ENCODE measurements at regions not wholly inside any gene's neighbourhood (a gene's known extent, or its start where the extent isn't known, plus 50 kb on each side); places are given as distances from the start of the nearest gene placed in this dataset.

DNA sequence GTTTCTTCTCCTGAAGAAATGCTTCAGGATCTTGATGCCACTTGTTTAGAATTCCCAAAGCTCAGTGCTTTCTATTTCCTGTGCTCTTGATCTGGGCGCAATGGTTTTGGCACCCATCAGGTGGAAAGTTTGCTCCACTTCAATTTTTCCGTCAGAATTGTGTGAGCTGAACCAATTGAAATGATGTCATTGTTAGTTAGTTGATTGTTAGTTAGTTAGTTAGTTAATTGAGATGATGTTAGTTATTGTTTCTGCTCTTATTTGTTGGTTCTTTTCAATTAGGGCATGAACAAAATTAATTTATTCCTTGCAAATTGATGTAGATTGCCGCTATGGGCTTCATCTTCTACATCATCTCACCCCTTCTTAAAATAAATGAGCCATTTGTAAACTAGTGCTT lies 252.6 kb downstream of the BAMBI start:
- TF ChIP-seq JUND (IDR thresholded peaks at IDR 0.05): no peak
- TF ChIP-seq, protein P1, sequence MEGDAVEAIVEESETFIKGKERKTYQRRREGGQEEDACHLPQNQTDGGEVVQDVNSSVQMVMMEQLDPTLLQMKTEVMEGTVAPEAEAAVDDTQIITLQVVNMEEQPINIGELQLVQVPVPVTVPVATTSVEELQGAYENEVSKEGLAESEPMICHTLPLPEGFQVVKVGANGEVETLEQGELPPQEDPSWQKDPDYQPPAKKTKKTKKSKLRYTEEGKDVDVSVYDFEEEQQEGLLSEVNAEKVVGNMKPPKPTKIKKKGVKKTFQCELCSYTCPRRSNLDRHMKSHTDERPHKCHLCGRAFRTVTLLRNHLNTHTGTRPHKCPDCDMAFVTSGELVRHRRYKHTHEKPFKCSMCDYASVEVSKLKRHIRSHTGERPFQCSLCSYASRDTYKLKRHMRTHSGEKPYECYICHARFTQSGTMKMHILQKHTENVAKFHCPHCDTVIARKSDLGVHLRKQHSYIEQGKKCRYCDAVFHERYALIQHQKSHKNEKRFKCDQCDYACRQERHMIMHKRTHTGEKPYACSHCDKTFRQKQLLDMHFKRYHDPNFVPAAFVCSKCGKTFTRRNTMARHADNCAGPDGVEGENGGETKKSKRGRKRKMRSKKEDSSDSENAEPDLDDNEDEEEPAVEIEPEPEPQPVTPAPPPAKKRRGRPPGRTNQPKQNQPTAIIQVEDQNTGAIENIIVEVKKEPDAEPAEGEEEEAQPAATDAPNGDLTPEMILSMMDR (IDR thresholded peaks at IDR 0.05; ENCODE audit: low read depth, low read length, missing input control): no peak
- TF ChIP-seq, protein P2, sequence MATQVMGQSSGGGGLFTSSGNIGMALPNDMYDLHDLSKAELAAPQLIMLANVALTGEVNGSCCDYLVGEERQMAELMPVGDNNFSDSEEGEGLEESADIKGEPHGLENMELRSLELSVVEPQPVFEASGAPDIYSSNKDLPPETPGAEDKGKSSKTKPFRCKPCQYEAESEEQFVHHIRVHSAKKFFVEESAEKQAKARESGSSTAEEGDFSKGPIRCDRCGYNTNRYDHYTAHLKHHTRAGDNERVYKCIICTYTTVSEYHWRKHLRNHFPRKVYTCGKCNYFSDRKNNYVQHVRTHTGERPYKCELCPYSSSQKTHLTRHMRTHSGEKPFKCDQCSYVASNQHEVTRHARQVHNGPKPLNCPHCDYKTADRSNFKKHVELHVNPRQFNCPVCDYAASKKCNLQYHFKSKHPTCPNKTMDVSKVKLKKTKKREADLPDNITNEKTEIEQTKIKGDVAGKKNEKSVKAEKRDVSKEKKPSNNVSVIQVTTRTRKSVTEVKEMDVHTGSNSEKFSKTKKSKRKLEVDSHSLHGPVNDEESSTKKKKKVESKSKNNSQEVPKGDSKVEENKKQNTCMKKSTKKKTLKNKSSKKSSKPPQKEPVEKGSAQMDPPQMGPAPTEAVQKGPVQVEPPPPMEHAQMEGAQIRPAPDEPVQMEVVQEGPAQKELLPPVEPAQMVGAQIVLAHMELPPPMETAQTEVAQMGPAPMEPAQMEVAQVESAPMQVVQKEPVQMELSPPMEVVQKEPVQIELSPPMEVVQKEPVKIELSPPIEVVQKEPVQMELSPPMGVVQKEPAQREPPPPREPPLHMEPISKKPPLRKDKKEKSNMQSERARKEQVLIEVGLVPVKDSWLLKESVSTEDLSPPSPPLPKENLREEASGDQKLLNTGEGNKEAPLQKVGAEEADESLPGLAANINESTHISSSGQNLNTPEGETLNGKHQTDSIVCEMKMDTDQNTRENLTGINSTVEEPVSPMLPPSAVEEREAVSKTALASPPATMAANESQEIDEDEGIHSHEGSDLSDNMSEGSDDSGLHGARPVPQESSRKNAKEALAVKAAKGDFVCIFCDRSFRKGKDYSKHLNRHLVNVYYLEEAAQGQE (IDR thresholded peaks at IDR 0.05): no peak
- no peak for TF ChIP-seq GABPA (IDR thresholded peaks at IDR 0.05 in 1 of 2, conservative IDR thresholded peaks at IDR 0.05 in 1 of 2)
- no peak for TF ChIP-seq SP1 (IDR thresholded peaks at IDR 0.05)
- TF ChIP-seq, protein P3, sequence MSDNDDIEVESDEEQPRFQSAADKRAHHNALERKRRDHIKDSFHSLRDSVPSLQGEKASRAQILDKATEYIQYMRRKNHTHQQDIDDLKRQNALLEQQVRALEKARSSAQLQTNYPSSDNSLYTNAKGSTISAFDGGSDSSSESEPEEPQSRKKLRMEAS (IDR thresholded peaks at IDR 0.05): no peak
- TF ChIP-seq TAF1 (conservative IDR thresholded peaks at IDR 0.05): no peak
- no peak for TF ChIP-seq HNF4A (conservative IDR thresholded peaks at IDR 0.05)
